H4 (cell line): ENCODE measurements at regions not wholly inside any gene's neighbourhood (a gene's known extent, or its start where the extent isn't known, plus 50 kb on each side); places are given as distances from the start of the nearest gene placed in this dataset.
A peak's percentile ranks its signal among the peaks of the same experiment; 100 is the strongest.
"Not testable (repeated sequence)": the region's sequence is repeated elsewhere in the genome, so short reads cannot be mapped to it uniquely, and the experiment has no call there.

Source experiments
- DNase-seq: peaks from one replicate; pipeline ENCODE4 v3.0.0-alpha.2; 2015; ENCODE audit warnings: low spot score

- peak; percentile 48 for DNase-seq
These were observed 1167.9 kb downstream of the DSC3 start for GRCh38 chr18:29874519-29875098.

- DNase-seq = no peak
These were observed 1169.3 kb downstream of the DSC3 start for GRCh38 chr18:29873211-29873610.

GRCh38 chr18:29871246-29871645 lies 1171.3 kb downstream of the DSC3 start:
- no peak for DNase-seq

GRCh38 chr18:29862824-29863223 lies 1179.7 kb downstream of the DSC3 start:
- no peak for DNase-seq

GRCh38 chr18:29855637-29856036 lies 1186.9 kb downstream of the DSC3 start:
- DNase-seq = no peak

- DNase-seq = no peak
These were observed 1189.4 kb downstream of the DSC3 start for GRCh38 chr18:29853126-29853525.

- no peak for DNase-seq
These were observed 1193.4 kb downstream of the DSC3 start for GRCh38 chr18:29849144-29849543.

GRCh38 chr18:29841631-29842030 lies 1200.9 kb downstream of the DSC3 start:
- no peak for DNase-seq

- peak; percentile 72 for DNase-seq
These were observed 1202.5 kb downstream of the DSC3 start for GRCh38 chr18:29840089-29840488.

- not testable (repeated sequence) for DNase-seq
These were observed 1203.6 kb downstream of the DSC3 start for GRCh38 chr18:29838961-29839360.

GRCh38 chr18:29838556-29838955 lies 1204.0 kb downstream of the DSC3 start:
- DNase-seq = no peak

GRCh38 chr18:29823671-29824070 lies 1218.9 kb downstream of the DSC3 start:
- no peak for DNase-seq

- DNase-seq = no peak
These were observed 1221.0 kb downstream of the DSC3 start for GRCh38 chr18:29821544-29821943.

- no peak for DNase-seq
These were observed 1231.0 kb downstream of the DSC3 start for GRCh38 chr18:29811519-29811918.

GRCh38 chr18:29780816-29781215 lies 1261.7 kb downstream of the DSC3 start:
- DNase-seq = no peak

GRCh38 chr18:29779096-29779495 lies 1263.4 kb downstream of the DSC3 start:
- DNase-seq = no peak

- DNase-seq = no peak
These were observed 1289.2 kb downstream of the DSC3 start for GRCh38 chr18:29753379-29753778.

- DNase-seq = no peak
These were observed 1292.8 kb downstream of the DSC3 start for GRCh38 chr18:29749704-29750103.

- no peak for DNase-seq
These were observed 1301.1 kb downstream of the DSC3 start for GRCh38 chr18:29741461-29741860.

- no peak for DNase-seq
These were observed 1304.9 kb downstream of the DSC3 start for GRCh38 chr18:29737620-29738019.

GRCh38 chr18:29737190-29737589 lies 1305.4 kb downstream of the DSC3 start:
- no peak for DNase-seq

GRCh38 chr18:29730073-29730472 lies 1312.5 kb downstream of the DSC3 start:
- no peak for DNase-seq

- DNase-seq = no peak
These were observed 1315.9 kb downstream of the DSC3 start for GRCh38 chr18:29726646-29727045.

- DNase-seq = not testable (repeated sequence)
These were observed 1319.1 kb downstream of the DSC3 start for GRCh38 chr18:29723486-29723885.
